Trophoblast cell (in vitro differentiated cells and primary cell): ENCODE measurements at regions not wholly inside any gene's neighbourhood (a gene's known extent, or its start where the extent isn't known, plus 50 kb on each side); places are given as distances from the start of the nearest gene placed in this dataset.

Experiments used
- DNase-seq, 2 donors: peaks; one replicate each; pipeline ENCODE4 v3.0.0-alpha.2; 2016
- H2AFZ ChIP-seq: 2 replicates; pipeline ENCODE4 v1.6.1; 2013; ENCODE audit warnings: low read length, moderate library complexity, mild to moderate bottlenecking; ENCODE audit not compliant: insufficient read depth, poor library complexity
- H2AK5ac ChIP-seq: 2 replicates; pipeline ENCODE4 v1.6.1; 2013; ENCODE audit warnings: mild to moderate bottlenecking, low read length
- H2BK120ac ChIP-seq: 2 replicates; pipeline ENCODE4 v1.6.1; 2013; ENCODE audit warnings: low read length, mild to moderate bottlenecking, moderate library complexity; ENCODE audit not compliant: insufficient read depth, poor library complexity
- H2BK12ac ChIP-seq: 2 replicates; pipeline ENCODE4 v1.6.1; 2013; ENCODE audit warnings: mild to moderate bottlenecking, low read length, moderate library complexity
- H2BK5ac ChIP-seq: 2 replicates; pipeline ENCODE4 v1.6.1; 2013; ENCODE audit warnings: low read length, low read depth, moderate library complexity, mild to moderate bottlenecking; ENCODE audit not compliant: poor library complexity
- H3K14ac ChIP-seq: 2 replicates; pipeline ENCODE4 v1.6.1; 2013; ENCODE audit warnings: mild to moderate bottlenecking, low read length
- H3K18ac ChIP-seq: 2 replicates; pipeline ENCODE4 v1.6.1; 2013; ENCODE audit warnings: mild to moderate bottlenecking, low read length
- H3K23ac ChIP-seq: 2 replicates; pipeline ENCODE4 v1.6.1; 2013; ENCODE audit warnings: low read length
- H3K27ac ChIP-seq: 2 replicates; pipeline ENCODE4 v1.5.1; 2013; ENCODE audit warnings: low read depth, mild to moderate bottlenecking, inconsistent platforms, low read length, moderate library complexity
- H3K27me3 ChIP-seq: 2 replicates; pipeline ENCODE4 v1.6.1; 2013; ENCODE audit warnings: inconsistent platforms, mild to moderate bottlenecking, low read length, moderate library complexity; ENCODE audit not compliant: insufficient read depth
- H3K36me3 ChIP-seq, 2 experiments: 1 replicate in 1 of 2; 2 replicates in 1 of 2; pipeline ENCODE4 v1.6.1; 2013; ENCODE audit warnings: low read length in 2 of 2, mild to moderate bottlenecking in 2 of 2, moderate library complexity in 1 of 2; ENCODE audit not compliant: insufficient read depth in 2 of 2, control insufficient read depth in 1 of 2
- H3K4ac ChIP-seq: 2 replicates; pipeline ENCODE4 v1.6.1; 2013; ENCODE audit warnings: low read depth, mild to moderate bottlenecking, low read length, moderate library complexity
- H3K4me1 ChIP-seq, 2 experiments: 1 replicate in 1 of 2; 2 replicates in 1 of 2; pipeline ENCODE4 v1.6.1; 2013; ENCODE audit warnings: low read length in 2 of 2, mild to moderate bottlenecking in 2 of 2, moderate library complexity in 1 of 2; ENCODE audit not compliant: insufficient read depth in 2 of 2, control insufficient read depth in 1 of 2
- H3K4me2 ChIP-seq: 2 replicates; pipeline ENCODE4 v1.6.1; 2013; ENCODE audit warnings: inconsistent platforms, mild to moderate bottlenecking, low read length, moderate library complexity
- H3K4me3 ChIP-seq: 2 replicates; pipeline ENCODE4 v1.5.1; 2013; ENCODE audit warnings: mild to moderate bottlenecking, low read depth, low read length, inconsistent platforms
- H3K79me1 ChIP-seq: one replicate; pipeline ENCODE4 v1.6.1; 2013; ENCODE audit warnings: low read length
- H3K79me2 ChIP-seq: 2 replicates; pipeline ENCODE4 v1.6.1; 2013; ENCODE audit warnings: low read length, mild to moderate bottlenecking; ENCODE audit not compliant: control insufficient read depth, insufficient read depth, poor library complexity
- H3K9ac ChIP-seq: 2 replicates; pipeline ENCODE4 v1.6.1; 2013; ENCODE audit warnings: mild to moderate bottlenecking, low read length
- H3K9me3 ChIP-seq: 2 replicates; pipeline ENCODE4 v1.6.1; 2013; ENCODE audit warnings: low read depth, mild to moderate bottlenecking, control low read depth, inconsistent platforms, low read length; ENCODE audit not compliant: insufficient read depth
- H4K12ac ChIP-seq: 2 replicates; pipeline ENCODE4 v1.6.1; 2013; ENCODE audit warnings: low read depth, mild to moderate bottlenecking, low read length, moderate library complexity
- H4K8ac ChIP-seq: 2 replicates; pipeline ENCODE4 v1.6.1; 2013; ENCODE audit warnings: low read depth, mild to moderate bottlenecking, low read length, moderate library complexity
- H4K91ac ChIP-seq: one replicate; pipeline ENCODE4 v1.6.1; 2013; ENCODE audit warnings: low read depth, mild to moderate bottlenecking, low read length, moderate library complexity
- WGBS: extraction: QIAGEN DNeasy Blood & Tissue Kit; methylation state at CpG from one replicate; pipeline ENCODE4 v1.1.7; 2013; ENCODE audit warnings: missing lambda C conversion rate; ENCODE audit not compliant: insufficient read length, insufficient coverage; ENCODE audit errors: extremely low coverage; 5-methylcytosine and 5-hydroxymethylcytosine counted together

DNA sequence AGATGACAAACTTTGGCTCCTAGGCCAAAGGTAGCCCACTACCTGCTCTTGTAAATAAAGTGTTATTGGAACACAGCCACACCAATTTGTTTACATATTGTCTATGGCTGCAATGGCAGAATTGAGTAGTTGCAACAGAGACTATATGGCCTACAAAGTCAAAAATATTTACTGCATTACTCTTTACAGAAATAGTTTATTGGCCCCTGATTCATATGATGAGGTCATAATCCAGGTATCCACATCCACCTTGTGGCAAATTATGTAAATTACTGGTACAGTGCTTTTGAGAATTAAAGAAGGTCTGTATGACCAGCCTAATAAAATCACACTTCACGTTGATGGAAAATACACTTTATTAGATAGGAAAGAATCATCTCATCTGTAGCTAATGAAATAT lies 337.0 kb upstream of the DDX53 start:
- no peak overlapping the region for H2BK5ac ChIP-seq
- H3K27me3 ChIP-seq = no peaks in the 10 kb centered on the region
- no peak overlapping the region for H3K27ac ChIP-seq
- no peak overlapping the region for H2BK120ac ChIP-seq
- no peak overlapping the region for H3K4ac ChIP-seq
- no peak overlapping the region for H3K14ac ChIP-seq
- no peak overlapping the region for H3K9ac ChIP-seq
- no peak overlapping the region for H2AFZ ChIP-seq
- no peak overlapping the region for H4K12ac ChIP-seq
- no peak overlapping the region for H3K23ac ChIP-seq
- H2AK5ac ChIP-seq = no peak overlapping the region
- H3K4me3 ChIP-seq = no peak overlapping the region
- no peaks in the 10 kb centered on the region for H3K79me1 ChIP-seq
- WGBS = no CpG with 5 or more reads among the region's 1 CpG
- H4K8ac ChIP-seq = no peak overlapping the region
- H3K4me2 ChIP-seq = no peak overlapping the region
- no peak for DNase-seq
- no peaks in the 10 kb centered on the region for H3K9me3 ChIP-seq
- no peak overlapping the region for H2BK12ac ChIP-seq
- H3K18ac ChIP-seq = no peak overlapping the region
- no peaks in the 10 kb centered on the region for H3K36me3 ChIP-seq
- no peaks in the 10 kb centered on the region for H3K4me1 ChIP-seq
- no peaks in the 10 kb centered on the region for H3K79me2 ChIP-seq
- no peak overlapping the region for H4K91ac ChIP-seq

- no peak overlapping the region for H3K14ac ChIP-seq
Observed at GRCh38 chrX:22664826-22665225, 334.9 kb upstream of the DDX53 start.

DNA sequence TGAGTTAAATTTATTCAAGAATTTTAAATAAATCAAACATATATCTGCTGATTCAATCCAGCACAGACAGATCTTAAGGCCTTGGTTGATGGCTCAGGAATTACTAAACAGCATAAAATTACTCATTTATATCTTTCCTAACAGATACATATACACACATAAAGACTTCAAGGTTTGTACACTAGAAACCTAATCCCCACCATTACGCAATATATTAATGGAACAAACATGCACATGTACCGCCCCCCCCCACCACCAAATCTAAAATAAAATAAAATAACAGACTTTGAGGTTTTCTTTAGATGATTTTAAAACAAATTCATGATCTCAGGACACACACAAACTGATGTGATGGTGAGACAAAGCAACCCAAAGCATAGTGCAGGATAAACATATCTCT lies 333.9 kb upstream of the DDX53 start:
- H3K4ac ChIP-seq = no peak overlapping the region
- WGBS = no CpG with 5 or more reads among the region's 2 CpGs
- H2AFZ ChIP-seq = no peak overlapping the region
- no peaks in the 10 kb centered on the region for H3K4me1 ChIP-seq
- H3K9ac ChIP-seq = no peak overlapping the region
- no peaks in the 10 kb centered on the region for H3K9me3 ChIP-seq
- H3K4me2 ChIP-seq = no peak overlapping the region
- H3K27me3 ChIP-seq = no peaks in the 10 kb centered on the region
- H2AK5ac ChIP-seq = no peak overlapping the region
- H2BK12ac ChIP-seq = no peak overlapping the region
- no peak overlapping the region for H2BK5ac ChIP-seq
- no peaks in the 10 kb centered on the region for H3K79me2 ChIP-seq
- no peak overlapping the region for H3K27ac ChIP-seq
- no peak overlapping the region for H4K91ac ChIP-seq
- no peaks in the 10 kb centered on the region for H3K79me1 ChIP-seq
- no peak overlapping the region for H2BK120ac ChIP-seq
- no peak for DNase-seq
- no peak overlapping the region for H4K12ac ChIP-seq
- no peak overlapping the region for H4K8ac ChIP-seq
- no peaks in the 10 kb centered on the region for H3K36me3 ChIP-seq
- no peak overlapping the region for H3K23ac ChIP-seq
- H3K14ac ChIP-seq = no peak overlapping the region
- H3K4me3 ChIP-seq = no peak overlapping the region
- no peak overlapping the region for H3K18ac ChIP-seq

More at GRCh38 chrX:22664826-22665225, 334.9 kb upstream of the DDX53 start:
- Histone ChIP-seq H4K91ac (no peak overlapping the region), H4K8ac (no peak overlapping the region), H3K27me3 (no peaks in the 10 kb centered on the region), H3K18ac (no peak overlapping the region), H3K23ac (no peak overlapping the region), H3K9me3 (no peaks in the 10 kb centered on the region), H2BK120ac (no peak overlapping the region), H2BK5ac (no peak overlapping the region), H3K4me3 (no peak overlapping the region), H3K27ac (no peak overlapping the region), H4K12ac (no peak overlapping the region), H3K36me3 (no peaks in the 10 kb centered on the region), H2AK5ac (no peak overlapping the region), H3K9ac (no peak overlapping the region), H3K79me2 (no peaks in the 10 kb centered on the region), H3K4me2 (no peak overlapping the region), H3K79me1 (no peaks in the 10 kb centered on the region), H3K4me1 (no peaks in the 10 kb centered on the region), H2AFZ (no peak overlapping the region), H3K4ac (no peak overlapping the region), H2BK12ac (no peak overlapping the region)
- no peak for DNase-seq
- WGBS = no CpG with 5 or more reads among the region's 3 CpGs

- H3K4me3 ChIP-seq = no peak overlapping the region
- H3K14ac ChIP-seq = no peak overlapping the region
- H2AK5ac ChIP-seq = no peak overlapping the region
- no peak overlapping the region for H3K27ac ChIP-seq
- no peak overlapping the region for H2BK5ac ChIP-seq
- no peaks in the 10 kb centered on the region for H3K27me3 ChIP-seq
- no peaks in the 10 kb centered on the region for H3K79me1 ChIP-seq
- H3K36me3 ChIP-seq = no peaks in the 10 kb centered on the region
- no peak overlapping the region for H3K9ac ChIP-seq
- no peak overlapping the region for H4K8ac ChIP-seq
- no peak overlapping the region for H4K91ac ChIP-seq
- H3K9me3 ChIP-seq = no peaks in the 10 kb centered on the region
- H3K4me1 ChIP-seq = no peaks in the 10 kb centered on the region
- H3K79me2 ChIP-seq = no peaks in the 10 kb centered on the region
- no peak overlapping the region for H3K23ac ChIP-seq
- no peak overlapping the region for H3K4me2 ChIP-seq
- no peak overlapping the region for H2AFZ ChIP-seq
- H4K12ac ChIP-seq = no peak overlapping the region
- WGBS = no CpG with 5 or more reads among the region's 9 CpGs
- no peak overlapping the region for H3K18ac ChIP-seq
- peak in 1 of 2 donors; percentile 15 for DNase-seq
- H3K4ac ChIP-seq = no peak overlapping the region
- H2BK12ac ChIP-seq = no peak overlapping the region
- no peak overlapping the region for H2BK120ac ChIP-seq
Observed at GRCh38 chrX:22666441-22666840, 333.3 kb upstream of the DDX53 start.
